GM23248 (cell line): ENCODE measurements at regions not wholly inside any gene's neighbourhood (a gene's known extent, or its start where the extent isn't known, plus 50 kb on each side); places are given as distances from the start of the nearest gene placed in this dataset.

Source experiments
- EZH2 ChIP-seq: fragments of 200-600 bp; sonication (generic); IDR thresholded peaks from 2 replicates; pipeline ENCODE4 v1.6.1; 2018; ENCODE audit warnings: antibody characterized with exemption, mild to moderate bottlenecking; ENCODE audit not compliant: insufficient read depth, poor library complexity, severe bottlenecking
- EZH2phosphoT487 ChIP-seq: fragments of 200-600 bp; sonication (generic); IDR thresholded peaks from 2 replicates; pipeline ENCODE4 v1.6.1; 2018; ENCODE audit warnings: antibody characterized with exemption, moderate library complexity, mild to moderate bottlenecking, low read depth; ENCODE audit not compliant: insufficient read depth

GRCh38 chr18:40582105-40582504 is 1372.9 kb upstream of the PIK3C3 start:
- TF ChIP-seq EZH2phosphoT487, result no peak
- no peak for TF ChIP-seq EZH2
